ENCODE measurements at regions not wholly inside any gene's neighbourhood (a gene's known extent, or its start where the extent isn't known, plus 50 kb on each side); places are given as distances from the start of the nearest gene placed in this dataset.

- no peak for TF ChIP-seq CTCF (IDR thresholded peaks at IDR 0.05)
- no peak for TF ChIP-seq POLR2A (IDR thresholded peaks at IDR 0.05)
These were observed 110.9 kb downstream of the BAMBI start for GRCh38 chr10:28788252-28788651.
